Right lobe of liver (tissue), 4 donors: ENCODE measurements at regions not wholly inside any gene's neighbourhood (a gene's known extent, or its start where the extent isn't known, plus 50 kb on each side); places are given as distances from the start of the nearest gene placed in this dataset.

Experiments used
- CTCF ChIP-seq, 4 donors: fragments of 200-600 bp in 3 of 4; fragments of 450-650 bp in 1 of 4; IDR thresholded peaks; one replicate each; pipeline versions ENCODE4 v1.5.1 to v1.8.0; 2016 to 2022; ENCODE audit warnings: antibody characterized with exemption in 4 of 4, mild to moderate bottlenecking in 2 of 4
- POLR2A ChIP-seq: fragments of 450-650 bp; IDR thresholded peaks from one replicate; pipeline ENCODE4 v1.6.1; 2017; ENCODE audit warnings: antibody characterized with exemption, mild to moderate bottlenecking
- donor health status: DM: no; HTN: no; CAD: no.
- donor health status: DM: no; HTN: no; CAD: no.
- donor health status: DM: no; HTN: yes; CAD: no.

GRCh38 chr16:19939553-19939952 lies 54.9 kb upstream of the GPRC5B start:
- TF ChIP-seq CTCF (IDR thresholded peaks at IDR 0.05) (no peak), POLR2A (no peak)
